ENCODE measurements at regions not wholly inside any gene's neighbourhood (a gene's known extent, or its start where the extent isn't known, plus 50 kb on each side); places are given as distances from the start of the nearest gene placed in this dataset.

- TF ChIP-seq CTCF (IDR thresholded peaks at IDR 0.05; ENCODE audit: low read length), result no peak
- TF ChIP-seq EZH2 (optimal IDR thresholded peaks at IDR 0.05; ENCODE audit: low read depth, low read length), result no peak
- TF ChIP-seq EZH2phosphoT487 (IDR thresholded peaks at IDR 0.05; ENCODE audit: low read length), result no peak
These were observed 54.9 kb upstream of the ELN start for GRCh38 chr7:73973091-73973490.

All from MM.1S (cell line).